Common myeloid progenitor, CD34-positive (primary cell): ENCODE measurements at regions not wholly inside any gene's neighbourhood (a gene's known extent, or its start where the extent isn't known, plus 50 kb on each side); places are given as distances from the start of the nearest gene placed in this dataset.

ENCODE experiments used
- CTCF ChIA-PET: fragments of 350-600 bp; sonication (Branson Sonifier 250); formaldehyde crosslinking; loops from one replicate; lab custom pipeline; 2021; ENCODE audit warnings: antibody characterized with exemption; lab: Charles Lee
- POLR2A ChIA-PET: fragments of 350-600 bp; sonication (Branson Sonifier 250); formaldehyde crosslinking; loops from one replicate; lab custom pipeline; 2021; ENCODE audit warnings: antibody characterized with exemption; lab: Charles Lee
- DNase-seq, 3 donors: peaks; one replicate each; pipeline versions ENCODE4 v3.0.0 to v3.0.0-alpha.2; 2013
- H3K27ac ChIP-seq, 2 experiments: 1 replicate in 1 of 2; 2 replicates in 1 of 2; pipeline ENCODE4 v1.7.0; 2013; ENCODE audit warnings: inconsistent platforms in 2 of 2, low read length in 2 of 2, mild to moderate bottlenecking in 2 of 2, low read depth in 1 of 2, moderate library complexity in 1 of 2; ENCODE audit not compliant: severe bottlenecking in 2 of 2, insufficient read depth in 1 of 2, poor library complexity in 1 of 2
- H3K27me3 ChIP-seq, 5 experiments: replicated peaks in 2 of 5; 1 replicate in 3 of 5; 2 replicates in 2 of 5; pipeline versions ENCODE4 v1.6.1 to v1.7.0; 2013; ENCODE audit warnings: low read length in 4 of 5, mild to moderate bottlenecking in 2 of 5, moderate library complexity in 2 of 5, inconsistent platforms in 1 of 5; ENCODE audit not compliant: insufficient read depth in 5 of 5, control insufficient read depth in 4 of 5
- H3K36me3 ChIP-seq, 4 experiments: 1 replicate in 2 of 4; 2 replicates in 2 of 4; pipeline versions ENCODE4 v1.6.1 to v1.7.0; 2013; ENCODE audit warnings: low read length in 3 of 4, control low read depth in 1 of 4, mild to moderate bottlenecking in 1 of 4; ENCODE audit not compliant: control insufficient read depth in 4 of 4, insufficient read depth in 4 of 4
- H3K4me1 ChIP-seq, 4 experiments: 1 replicate in 3 of 4; 2 replicates in 1 of 4; pipeline versions ENCODE4 v1.6.1 to v1.7.1; 2013; ENCODE audit warnings: low read length in 3 of 4, mild to moderate bottlenecking in 3 of 4, control low read depth in 1 of 4, inconsistent platforms in 1 of 4, moderate library complexity in 1 of 4; ENCODE audit not compliant: control insufficient read depth in 4 of 4, insufficient read depth in 4 of 4; ENCODE audit errors: control extremely low read depth in 1 of 4
- H3K4me3 ChIP-seq, 7 experiments: 1 replicate in 4 of 7; 2 replicates in 3 of 7; pipeline versions ENCODE4 v1.5.1 to v1.7.0; 2013; ENCODE audit warnings: mild to moderate bottlenecking in 7 of 7, low read length in 6 of 7, moderate library complexity in 6 of 7, inconsistent platforms in 2 of 7, low read depth in 2 of 7, control low read depth in 1 of 7; ENCODE audit not compliant: insufficient read depth in 4 of 7, control insufficient read depth in 1 of 7; ENCODE audit errors: extremely low read depth in 1 of 7
- H3K9me3 ChIP-seq, 5 experiments: 1 replicate in 4 of 5; 2 replicates in 1 of 5; pipeline versions ENCODE4 v1.6.1 to v1.7.1; 2013; ENCODE audit warnings: low read length in 4 of 5, mild to moderate bottlenecking in 2 of 5, inconsistent platforms in 1 of 5, low read depth in 1 of 5, moderate library complexity in 1 of 5; ENCODE audit not compliant: control insufficient read depth in 4 of 5, insufficient read depth in 2 of 5; ENCODE audit errors: control extremely low read depth in 1 of 5
- WGBS: methylation state at CpG from one replicate; pipeline ENCODE4 v1.1.5; 2013; ENCODE audit not compliant: insufficient coverage; 5-methylcytosine and 5-hydroxymethylcytosine counted together

DNA sequence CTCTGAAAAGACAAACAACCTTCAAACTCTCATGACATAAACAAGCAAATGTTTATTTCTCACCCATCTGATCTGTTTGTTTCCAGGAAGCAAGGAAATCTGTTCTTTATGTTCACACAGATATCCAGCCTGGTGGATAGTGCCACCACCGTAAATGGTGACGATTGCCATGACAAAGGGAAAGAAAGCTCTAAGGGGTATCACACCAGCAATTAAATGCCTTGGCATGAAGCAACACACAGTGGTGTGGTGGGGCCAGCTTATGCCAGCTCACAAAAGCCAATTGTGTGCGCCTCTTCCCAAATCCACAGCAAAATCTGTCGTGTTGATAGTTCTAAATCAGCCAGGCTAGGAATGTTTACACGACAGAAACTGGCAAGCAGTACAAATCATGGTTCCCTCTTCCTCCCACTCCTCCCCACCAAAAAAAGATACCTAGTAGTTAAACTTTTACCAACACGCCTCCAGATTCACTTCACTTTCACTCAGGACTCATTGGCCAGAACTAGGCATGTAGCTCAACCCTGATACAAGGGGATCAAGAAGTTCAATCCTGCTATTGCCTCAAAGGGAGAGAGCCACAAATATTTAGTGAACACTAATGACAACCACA, 189.2 kb upstream of the SLCO3A1 start:
- H3K27me3 ChIP-seq = no peaks in the 10 kb centered on the region
- ChIA-PET POLR2A (no interaction called here), CTCF (no interaction called here)
- H3K4me1 ChIP-seq = peaks cover 9 to 22% (median 17%) of the 10 kb centered on the region in 4 experiments
- H3K4me3 ChIP-seq = no peak overlapping the region
- H3K9me3 ChIP-seq = no peaks in the 10 kb centered on the region
- H3K36me3 ChIP-seq = no peaks in the 10 kb centered on the region
- DNase-seq = no peak
- WGBS = 98% methylated on average over 5 of the region's 6 CpGs
- no peak overlapping the region for H3K27ac ChIP-seq

DNA sequence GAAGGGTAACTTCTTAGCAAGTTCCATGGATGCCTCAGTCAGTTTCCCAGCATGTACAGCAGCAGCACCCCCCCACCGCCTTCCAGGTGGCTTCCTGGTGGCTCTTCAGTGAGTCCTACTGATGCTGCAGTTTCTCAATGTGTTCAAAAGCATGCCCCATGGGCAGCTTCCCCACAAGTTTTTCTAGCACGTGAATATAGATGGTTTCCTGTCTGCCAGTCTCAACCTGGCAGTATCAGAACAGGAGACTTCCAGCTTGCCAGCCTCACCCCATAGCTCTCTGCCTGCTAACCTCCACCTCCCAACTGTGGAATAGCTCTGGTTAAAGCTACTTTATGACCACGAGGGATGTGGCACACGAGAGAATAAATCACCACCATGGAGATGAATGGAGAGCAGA, 188.3 kb upstream of the SLCO3A1 start:
- Histone ChIP-seq H3K36me3 (no peaks in the 10 kb centered on the region), H3K27ac (no peak overlapping the region), H3K9me3 (no peaks in the 10 kb centered on the region), H3K4me1 (peaks cover 4 to 16% (median 9%) of the 10 kb centered on the region in 4 experiments), H3K27me3 (no peaks in the 10 kb centered on the region), H3K4me3 (no peak overlapping the region)
- POLR2A ChIA-PET = no interaction called here
- peak in 2 of 3 donors; percentile 24 to 54 for DNase-seq
- WGBS = 29% methylated on average over 4 of the region's 4 CpGs
- CTCF ChIA-PET = no interaction called here

DNA sequence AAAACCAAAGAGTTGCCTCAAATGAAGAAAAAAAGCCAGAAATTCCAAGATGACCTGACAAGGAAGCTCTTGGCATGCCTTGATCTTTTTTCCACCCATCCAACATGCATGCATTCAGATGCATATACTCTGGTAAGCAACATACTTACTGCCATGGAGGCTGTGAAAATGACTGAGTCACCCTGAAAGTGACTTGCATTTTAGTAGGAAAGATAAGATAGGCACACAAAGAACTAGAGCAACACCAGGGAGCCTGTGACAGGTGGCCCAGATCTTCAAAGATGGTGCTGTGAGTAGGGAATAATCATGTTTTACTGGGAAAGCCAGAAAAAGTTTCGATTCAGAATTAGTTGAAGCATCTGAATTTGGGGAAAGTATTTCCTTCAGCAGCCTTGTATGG, 185.1 kb upstream of the SLCO3A1 start:
- no peaks in the 10 kb centered on the region for H3K36me3 ChIP-seq
- no peaks in the 10 kb centered on the region for H3K27me3 ChIP-seq
- POLR2A ChIA-PET = no interaction called here
- H3K27ac ChIP-seq = no peak overlapping the region
- H3K4me1 ChIP-seq = peaks cover 0 to 3% (median 0%) of the 10 kb centered on the region in 4 experiments
- peak in 2 of 3 donors; percentile 25 to 60 for DNase-seq
- CTCF ChIA-PET = interaction anchor here (2.8 kb wide), 1 partner anchor 39 kb away, joined by 9 read pairs; no protein-coding TSS in a partner anchor
- WGBS = 100% methylated on average over 1 of the region's 1 CpG
- H3K9me3 ChIP-seq = peaks cover 0 to 3% (median 0%) of the 10 kb centered on the region in 5 experiments
- H3K4me3 ChIP-seq = no peak overlapping the region

DNA sequence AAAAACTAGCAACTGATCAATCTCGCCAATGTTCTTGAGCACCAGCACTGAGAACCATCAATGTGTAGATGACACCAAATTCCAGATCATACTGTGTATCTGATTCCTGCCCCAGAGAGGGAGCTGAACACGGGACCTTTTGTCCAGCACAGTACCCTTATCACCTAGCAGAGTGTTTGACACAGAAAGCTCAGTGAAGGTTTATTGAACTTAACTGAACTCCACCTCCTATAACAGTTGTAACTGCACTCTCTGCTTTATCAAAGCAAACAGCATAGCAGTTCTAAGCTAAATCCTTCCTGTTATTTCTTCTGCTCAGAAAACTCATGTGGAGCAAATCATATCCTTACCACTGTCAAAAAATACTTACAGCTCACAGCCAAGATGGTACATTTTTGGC, 183.4 kb upstream of the SLCO3A1 start:
- CTCF ChIA-PET = interaction anchor here (1.0 to 2.8 kb wide), 2 partner anchors 9 to 37 kb away, joined by 3 to 9 read pairs; no protein-coding TSS in a partner anchor
- H3K27ac ChIP-seq = no peak overlapping the region
- no peak for DNase-seq
- H3K27me3 ChIP-seq = no peaks in the 10 kb centered on the region
- peaks cover 2 to 17% (median 5%) of the 10 kb centered on the region in 5 experiments for H3K9me3 ChIP-seq
- peaks cover 0 to under 1% (median 0%) of the 10 kb centered on the region in 4 experiments for H3K4me1 ChIP-seq
- POLR2A ChIA-PET = no interaction called here
- 52% methylated on average over 2 of the region's 2 CpGs for WGBS
- no peaks in the 10 kb centered on the region for H3K36me3 ChIP-seq
- no peak overlapping the region for H3K4me3 ChIP-seq

DNA sequence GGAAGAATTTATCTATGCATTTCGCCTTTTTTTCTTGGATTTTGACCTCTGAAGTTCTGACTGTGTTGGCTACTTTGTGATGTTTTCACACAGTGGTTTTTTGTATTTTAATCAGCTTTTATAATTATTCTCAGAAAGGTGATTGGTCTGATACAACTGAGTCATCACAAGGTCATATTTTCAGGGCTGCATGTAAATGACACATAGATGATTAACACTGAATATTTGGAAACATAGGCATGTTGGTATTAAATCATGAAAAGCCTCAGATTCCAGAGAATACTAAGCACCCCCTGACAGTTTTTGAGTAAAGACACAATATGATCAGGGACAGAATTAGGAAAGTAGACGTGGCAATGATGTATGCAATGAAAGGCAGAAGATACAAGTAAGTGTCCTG, 175.5 kb upstream of the SLCO3A1 start:
- Histone ChIP-seq H3K9me3 (peaks cover 2 to 15% (median 5%) of the 10 kb centered on the region in 5 experiments), H3K36me3 (no peaks in the 10 kb centered on the region), H3K27ac (no peak overlapping the region), H3K4me1 (no peaks in the 10 kb centered on the region), H3K4me3 (no peak overlapping the region), H3K27me3 (peaks cover 0 to 2% (median 0%) of the 10 kb centered on the region in 5 experiments)
- ChIA-PET CTCF (no interaction called here), POLR2A (no interaction called here)
- no peak for DNase-seq
- WGBS = no CpG with 5 or more reads among the region's 2 CpGs

DNA sequence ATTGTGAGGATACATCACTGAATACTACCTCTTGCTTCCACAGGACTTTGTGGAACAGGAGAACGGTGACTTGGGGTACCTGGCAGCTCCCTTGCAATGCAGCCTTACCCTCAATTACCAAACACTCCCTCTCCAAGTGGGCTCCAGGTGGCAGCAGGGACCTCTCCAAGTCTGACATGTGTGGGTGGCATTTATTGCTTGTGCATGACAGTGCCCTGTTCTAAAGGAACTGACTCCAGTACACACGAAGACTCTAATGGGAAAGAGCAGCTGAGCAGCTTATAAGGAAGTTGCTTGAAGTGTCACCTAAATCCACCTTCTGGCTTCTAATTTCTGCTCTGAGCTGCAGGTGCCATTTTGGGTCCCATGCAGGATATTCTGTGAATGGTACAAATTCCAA, 174.1 kb upstream of the SLCO3A1 start:
- no peaks in the 10 kb centered on the region for H3K4me1 ChIP-seq
- H3K27me3 ChIP-seq = peaks cover 0 to 2% (median 0%) of the 10 kb centered on the region in 5 experiments
- no peaks in the 10 kb centered on the region for H3K36me3 ChIP-seq
- 57% methylated on average over 2 of the region's 2 CpGs for WGBS
- H3K9me3 ChIP-seq = peaks cover under 1 to 7% (median under 1%) of the 10 kb centered on the region in 5 experiments
- ChIA-PET CTCF (interaction anchor here (1.1 to 1.3 kb wide), 2 partner anchors 19 to 262 kb away, joined by 3 to 4 read pairs; no protein-coding TSS in a partner anchor), POLR2A (no interaction called here)
- peak; percentile 17 to 63 (median 45) for DNase-seq
- H3K27ac ChIP-seq = no peak overlapping the region
- H3K4me3 ChIP-seq = no peak overlapping the region

DNA sequence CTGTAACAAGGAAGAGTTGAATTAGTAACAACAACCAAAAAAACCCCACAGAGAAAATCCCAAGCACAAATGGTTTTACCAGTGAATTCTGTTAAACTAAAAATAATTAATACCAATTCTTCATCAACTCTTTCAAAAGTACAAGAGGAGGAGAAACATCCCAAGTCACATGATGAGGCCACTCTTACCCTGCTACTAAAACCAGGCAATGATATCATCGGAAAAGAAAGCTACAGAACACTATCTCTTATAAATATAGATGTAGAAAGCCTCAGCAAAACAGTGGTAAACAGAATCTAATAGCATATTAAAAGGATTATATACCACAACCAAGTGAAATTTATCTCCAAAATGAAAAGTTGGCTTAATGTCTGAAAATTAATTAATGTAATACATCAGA, 168.1 kb upstream of the SLCO3A1 start:
- H3K4me1 ChIP-seq = no peaks in the 10 kb centered on the region
- ChIA-PET POLR2A (no interaction called here), CTCF (no interaction called here)
- H3K36me3 ChIP-seq = no peaks in the 10 kb centered on the region
- H3K4me3 ChIP-seq = no peak overlapping the region
- H3K27ac ChIP-seq = no peak overlapping the region
- DNase-seq = no peak
- H3K9me3 ChIP-seq = no peaks in the 10 kb centered on the region
- no CpG with 5 or more reads among the region's 1 CpG for WGBS
- H3K27me3 ChIP-seq = no peaks in the 10 kb centered on the region
